PC-9 (cell line): ENCODE measurements at regions not wholly inside any gene's neighbourhood (a gene's known extent, or its start where the extent isn't known, plus 50 kb on each side); places are given as distances from the start of the nearest gene placed in this dataset.

Experiments
- BruUV-seq: library from RNA; stranded (reverse); fragments of 400-500 nt; replicated peaks from 2 replicates; lab custom pipeline; 2021; lab: Mats Ljungman, UMichigan
- CTCF ChIA-PET: fragments of 300-600 bp; sonication (Branson Sonifier 250); formaldehyde crosslinking; loops from one replicate; lab custom pipeline; 2022; ENCODE audit warnings: antibody characterized with exemption; lab: Charles Lee
- POLR2A ChIA-PET: fragments of 300-600 bp; sonication (Branson Sonifier 250); formaldehyde crosslinking; loops from one replicate; lab custom pipeline; 2022; ENCODE audit warnings: antibody characterized with exemption; ENCODE audit not compliant: unreplicated experiment; lab: Charles Lee
- DNase-seq, 2 experiments: peaks; one replicate each; pipeline versions ENCODE4 v3.0.0 to v3.0.0-alpha.2; 2015 to 2022; ENCODE audit warnings: mixed read lengths in 1 of 2
- H2AFZ ChIP-seq: fragments of 200-600 bp; sonication (generic); 2 replicates; pipeline ENCODE4 v1.8.1; 2017; ENCODE audit warnings: antibody characterized with exemption
- H3F3A ChIP-seq: fragments of 200-600 bp; sonication (generic); 2 replicates; pipeline ENCODE4 v1.8.1; 2017; ENCODE audit warnings: antibody characterized with exemption, mild to moderate bottlenecking, low read depth; ENCODE audit not compliant: insufficient read depth
- H3K27ac ChIP-seq: fragments of 200-600 bp; sonication (generic); 2 replicates; pipeline ENCODE4 v1.6.1; 2016; ENCODE audit warnings: mixed run types
- H3K27me3 ChIP-seq: fragments of 200-600 bp; sonication (generic); 2 replicates; pipeline ENCODE4 v1.6.1; 2016; ENCODE audit warnings: low read depth, mixed run types; ENCODE audit not compliant: insufficient read depth
- H3K36me3 ChIP-seq: fragments of 200-600 bp; sonication (generic); 2 replicates; pipeline ENCODE4 v1.6.1; 2016; ENCODE audit warnings: low read depth, mixed run types
- H3K4me1 ChIP-seq: fragments of 200-600 bp; sonication (generic); replicated peaks from 2 replicates; pipeline ENCODE4 v1.6.1; 2016; ENCODE audit warnings: mixed run types; ENCODE audit not compliant: insufficient read depth
- H3K4me2 ChIP-seq: fragments of 200-600 bp; sonication (generic); 2 replicates; pipeline ENCODE4 v1.6.1; 2017; ENCODE audit warnings: mixed run types
- H3K4me3 ChIP-seq: fragments of 200-600 bp; sonication (generic); 2 replicates; pipeline ENCODE4 v1.6.1; 2016; ENCODE audit warnings: mixed run types
- H3K79me2 ChIP-seq: fragments of 200-600 bp; sonication (generic); 2 replicates; pipeline ENCODE4 v1.6.1; 2017; ENCODE audit warnings: low read depth, mixed run types
- H3K9me2 ChIP-seq: fragments of 200-600 bp; sonication (generic); 2 replicates; pipeline ENCODE4 v1.8.1; 2017; ENCODE audit warnings: mild to moderate bottlenecking; ENCODE audit not compliant: insufficient read depth
- H3K9me3 ChIP-seq: fragments of 200-600 bp; sonication (generic); 2 replicates; pipeline ENCODE4 v1.8.1; 2016; ENCODE audit warnings: low read depth; ENCODE audit not compliant: insufficient read depth
- H4K20me1 ChIP-seq: fragments of 200-600 bp; sonication (generic); 2 replicates; pipeline ENCODE4 v1.8.1; 2017; ENCODE audit not compliant: insufficient read depth
- EZH2 ChIP-seq: fragments of 200-600 bp; sonication (generic); IDR thresholded peaks from 2 replicates; pipeline ENCODE4 v1.8.0; 2017; ENCODE audit warnings: antibody characterized with exemption, low read depth
- intact Hi-C: fragments of 100-400 bp; cut with micrococcal nuclease; formaldehyde crosslinking; loops from one replicate; pipeline ENCODE4 v1.10.0; 2022; ENCODE audit not compliant: unreplicated experiment
- TF ChIP-seq, protein P1 (sequence below): fragments of 200-600 bp; sonication (generic); conservative IDR thresholded peaks from 2 replicates; pipeline ENCODE4 v1.6.1; 2017; ENCODE audit warnings: mixed run types, antibody characterized with exemption, mild to moderate bottlenecking, moderate library complexity

DNA sequence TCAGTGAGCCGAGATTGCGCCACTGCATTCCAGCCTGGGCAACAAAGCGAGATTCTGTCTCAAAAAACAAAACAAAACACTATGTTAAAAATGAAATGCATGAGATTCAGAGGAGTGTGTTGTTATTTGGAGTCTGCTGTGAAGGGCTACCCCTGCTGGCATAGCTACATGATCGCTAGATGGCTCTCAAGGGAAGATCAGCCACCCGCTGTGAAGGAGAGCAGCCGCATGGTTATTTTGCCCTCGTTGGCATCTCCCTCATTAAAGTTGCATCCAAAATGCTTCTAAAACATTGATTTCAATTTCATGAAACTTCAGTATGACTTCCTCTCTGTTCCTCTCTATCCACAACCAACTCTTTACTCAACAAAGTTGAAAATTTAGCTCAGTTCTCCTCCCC lies 54.8 kb upstream of the NDUFV2 start:
- no TSS peak for BruUV-seq
- CTCF ChIA-PET, result no interaction called here
- intact Hi-C loops, result no loop called here

DNA sequence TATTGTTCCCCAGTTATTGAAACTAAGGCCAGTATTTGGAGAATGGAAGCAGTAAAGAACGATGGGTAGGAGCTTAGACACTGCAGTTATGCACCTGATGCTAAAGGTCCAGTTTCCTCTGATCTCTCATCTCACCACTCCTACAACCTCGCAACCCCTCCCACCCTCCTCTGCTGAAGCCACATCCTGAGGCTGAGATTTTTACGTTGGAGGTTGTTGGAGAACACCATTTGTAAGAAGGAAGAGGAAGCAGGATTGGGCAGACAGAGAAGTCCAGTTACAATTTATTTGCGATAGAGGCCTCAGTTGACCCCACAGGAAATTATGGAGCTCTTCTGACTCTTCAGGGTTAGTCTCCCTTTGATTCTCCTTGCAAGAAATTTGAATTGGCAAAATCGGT lies 54.3 kb upstream of the NDUFV2 start:
- CTCF ChIA-PET, result no interaction called here
- no peak overlapping the region for H2AFZ ChIP-seq
- no TSS peak for BruUV-seq

More for the DNA sequence above, 54.8 kb upstream of the NDUFV2 start:
- H3K9me3 ChIP-seq, result peaks cover 16% of the 10 kb centered on the region
- no peaks in the 10 kb centered on the region for H4K20me1 ChIP-seq
- H2AFZ ChIP-seq, result no peak overlapping the region
- no peaks in the 10 kb centered on the region for H3F3A ChIP-seq
- no peaks in the 10 kb centered on the region for H3K36me3 ChIP-seq
- DNase-seq, result no peak
- POLR2A ChIA-PET, result no interaction called here
- no peak overlapping the region for H3K4me2 ChIP-seq
- no peak for TF ChIP-seq EZH2
- TF ChIP-seq, protein P1, sequence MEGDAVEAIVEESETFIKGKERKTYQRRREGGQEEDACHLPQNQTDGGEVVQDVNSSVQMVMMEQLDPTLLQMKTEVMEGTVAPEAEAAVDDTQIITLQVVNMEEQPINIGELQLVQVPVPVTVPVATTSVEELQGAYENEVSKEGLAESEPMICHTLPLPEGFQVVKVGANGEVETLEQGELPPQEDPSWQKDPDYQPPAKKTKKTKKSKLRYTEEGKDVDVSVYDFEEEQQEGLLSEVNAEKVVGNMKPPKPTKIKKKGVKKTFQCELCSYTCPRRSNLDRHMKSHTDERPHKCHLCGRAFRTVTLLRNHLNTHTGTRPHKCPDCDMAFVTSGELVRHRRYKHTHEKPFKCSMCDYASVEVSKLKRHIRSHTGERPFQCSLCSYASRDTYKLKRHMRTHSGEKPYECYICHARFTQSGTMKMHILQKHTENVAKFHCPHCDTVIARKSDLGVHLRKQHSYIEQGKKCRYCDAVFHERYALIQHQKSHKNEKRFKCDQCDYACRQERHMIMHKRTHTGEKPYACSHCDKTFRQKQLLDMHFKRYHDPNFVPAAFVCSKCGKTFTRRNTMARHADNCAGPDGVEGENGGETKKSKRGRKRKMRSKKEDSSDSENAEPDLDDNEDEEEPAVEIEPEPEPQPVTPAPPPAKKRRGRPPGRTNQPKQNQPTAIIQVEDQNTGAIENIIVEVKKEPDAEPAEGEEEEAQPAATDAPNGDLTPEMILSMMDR, result no peak
- no peaks in the 10 kb centered on the region for H3K27me3 ChIP-seq
- H3K4me1 ChIP-seq, result no peaks in the 10 kb centered on the region
- H3K4me3 ChIP-seq, result no peak overlapping the region
- no peaks in the 10 kb centered on the region for H3K9me2 ChIP-seq
- H3K27ac ChIP-seq, result no peak overlapping the region
- H3K79me2 ChIP-seq, result no peaks in the 10 kb centered on the region

DNA sequence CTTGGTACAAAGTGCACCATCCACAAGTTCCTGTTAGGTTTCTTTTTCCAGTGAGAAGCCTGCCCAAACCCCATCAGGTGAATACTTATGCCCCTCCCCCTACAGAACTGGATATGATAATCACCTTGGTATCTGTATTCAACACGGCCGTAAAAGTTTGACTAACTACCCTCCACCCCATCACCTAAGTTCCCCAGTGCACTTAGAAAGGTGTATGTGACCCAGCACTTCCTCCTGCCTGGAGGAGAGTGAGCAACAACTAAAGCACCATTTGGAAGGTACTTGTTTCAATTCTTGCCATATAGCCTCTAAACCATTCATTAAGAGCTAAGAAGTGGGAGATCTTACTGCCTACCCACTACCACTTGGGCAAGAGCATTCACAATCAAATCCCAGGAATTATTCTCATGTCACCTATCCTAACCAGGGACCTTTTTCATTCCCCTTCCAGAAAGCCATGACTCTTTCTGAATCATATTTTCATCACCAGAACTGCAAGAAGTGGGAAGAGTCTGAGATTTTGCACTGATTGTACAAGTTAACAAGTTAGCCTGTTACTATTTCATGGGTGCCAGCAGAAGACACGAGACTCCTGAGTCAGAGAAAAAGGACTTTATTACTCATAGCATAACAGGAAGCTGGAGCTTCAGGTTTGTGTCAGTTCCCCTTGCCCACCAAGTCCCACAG lies 53.5 kb upstream of the NDUFV2 start:
- DNase-seq, result no peak
- Histone ChIP-seq H3K27ac (no peak overlapping the region), H3K36me3 (no peaks in the 10 kb centered on the region), H3K4me1 (no peaks in the 10 kb centered on the region), H3K27me3 (no peaks in the 10 kb centered on the region), H4K20me1 (no peaks in the 10 kb centered on the region), H3K9me2 (no peaks in the 10 kb centered on the region), H2AFZ (no peak overlapping the region), H3K9me3 (peaks cover 24% of the 10 kb centered on the region), H3K79me2 (no peaks in the 10 kb centered on the region), H3K4me3 (no peak overlapping the region), H3F3A (no peaks in the 10 kb centered on the region), H3K4me2 (no peak overlapping the region)
- intact Hi-C loops, result no loop called here
- ChIA-PET POLR2A (no interaction called here), CTCF (no interaction called here)
- BruUV-seq, result no TSS peak
- TF ChIP-seq, protein P1, result no peak
- TF ChIP-seq EZH2, result no peak

More for the DNA sequence above, 54.3 kb upstream of the NDUFV2 start:
- POLR2A ChIA-PET, result no interaction called here
- Histone ChIP-seq H3K27me3 (no peaks in the 10 kb centered on the region), H3K79me2 (no peaks in the 10 kb centered on the region), H3K27ac (no peak overlapping the region), H4K20me1 (no peaks in the 10 kb centered on the region), H3K4me1 (no peaks in the 10 kb centered on the region), H3K9me2 (no peaks in the 10 kb centered on the region), H3K4me2 (no peak overlapping the region), H3K4me3 (no peak overlapping the region), H3K36me3 (no peaks in the 10 kb centered on the region), H3K9me3 (peaks cover 21% of the 10 kb centered on the region), H3F3A (no peaks in the 10 kb centered on the region)
- no peak for DNase-seq
- intact Hi-C loops, result no loop called here
- TF ChIP-seq, protein P1, result no peak
- TF ChIP-seq EZH2, result no peak
